NOMO-1 treated with dmso at 0.1 percent for 144 hours (cell line): ENCODE measurements at regions not wholly inside any gene's neighbourhood (a gene's known extent, or its start where the extent isn't known, plus 50 kb on each side); places are given as distances from the start of the nearest gene placed in this dataset.
"Not testable (repeated sequence)": the region's sequence is repeated elsewhere in the genome, so short reads cannot be mapped to it uniquely, and the experiment has no call there.

Experiments used
- DNase-seq: peaks from one replicate; lab custom pipeline; 2025; ENCODE audit not compliant: unreplicated experiment; lab: John Stamatoyannopoulos, UW

DNA sequence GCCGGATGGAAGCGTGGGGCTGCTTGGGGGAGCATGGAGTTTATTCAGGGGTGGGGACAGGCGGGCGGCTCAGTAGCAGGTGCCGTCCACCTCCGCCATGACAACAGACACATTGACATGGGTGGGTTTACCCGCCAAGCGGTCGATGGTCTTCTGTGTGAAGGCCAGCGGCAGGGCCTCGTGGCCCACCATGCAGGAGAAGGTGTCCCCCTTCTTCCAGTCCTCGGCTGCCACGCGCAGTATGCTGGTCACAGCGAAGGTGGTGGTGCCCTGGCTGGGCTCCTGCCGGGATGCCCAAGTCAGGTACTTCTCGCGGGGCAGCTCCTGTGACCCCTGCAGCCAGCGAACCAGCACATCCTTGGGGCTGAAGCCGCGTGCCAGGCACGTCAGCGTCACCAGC, 180.7 kb downstream of the TMEM121 start:
- DNase-seq = not testable (repeated sequence)

DNA sequence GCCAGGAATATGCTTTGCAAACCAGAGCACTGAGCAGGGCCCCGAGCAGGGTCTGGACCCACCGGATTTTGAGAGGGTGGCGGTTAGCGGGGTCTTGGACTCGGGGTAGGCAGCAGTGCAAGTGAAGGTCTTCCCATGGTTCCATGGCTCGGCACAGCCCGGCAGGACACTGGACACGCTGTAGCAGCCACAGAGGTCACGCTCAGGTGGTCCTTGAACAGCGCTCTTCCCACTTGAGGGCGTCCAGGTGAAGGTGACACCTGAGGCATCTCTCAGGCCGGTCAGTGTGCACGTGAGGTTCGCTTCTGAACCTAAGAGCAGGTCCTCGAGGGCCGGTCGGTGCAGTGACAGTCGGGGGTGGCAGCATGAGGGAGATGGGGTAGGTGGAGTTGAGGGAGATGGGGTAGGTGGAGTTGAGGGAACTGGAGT, 181.4 kb downstream of the TMEM121 start:
- not testable (repeated sequence) for DNase-seq

DNA sequence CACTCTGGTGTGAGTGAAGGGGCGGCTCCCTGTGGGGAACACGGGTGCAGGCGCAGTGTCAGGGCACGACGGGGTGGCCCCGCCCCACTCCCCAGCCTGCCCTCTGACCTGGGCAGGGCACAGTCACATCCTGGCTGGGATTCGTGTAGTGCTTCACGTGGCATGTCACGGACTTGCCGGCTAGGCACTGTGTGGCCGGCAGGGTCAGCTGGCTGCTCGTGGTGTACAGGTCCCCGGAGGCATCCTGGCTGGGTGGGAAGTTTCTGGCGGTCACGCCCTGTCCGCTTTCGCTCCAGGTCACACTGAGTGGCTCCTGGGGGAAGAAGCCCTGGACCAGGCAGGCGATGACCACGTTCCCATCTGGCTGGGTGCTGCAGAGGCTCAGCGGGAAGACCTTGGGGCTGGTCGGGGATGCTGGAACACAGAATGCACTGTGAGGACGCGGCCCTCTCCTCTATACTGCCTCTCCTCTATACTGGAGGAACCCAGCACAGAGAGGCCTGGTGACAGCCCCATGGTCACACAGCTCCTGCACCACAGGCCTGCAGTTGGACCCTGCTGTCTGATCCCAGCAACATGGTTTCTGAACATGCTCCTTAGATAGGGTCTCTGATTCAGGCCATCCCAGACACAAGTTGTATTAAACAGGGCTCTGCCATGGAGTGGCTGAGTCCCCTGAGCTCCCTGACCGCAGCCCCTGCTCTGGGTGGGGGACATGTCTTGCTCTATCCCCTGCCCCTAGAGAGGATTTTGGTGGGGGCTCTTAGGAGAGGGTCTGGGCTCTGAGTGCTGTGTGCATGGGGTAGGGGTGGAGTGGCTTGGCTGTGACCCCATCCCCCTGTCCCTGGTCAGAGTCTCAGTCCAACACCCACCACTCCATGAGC, 182.1 kb downstream of the TMEM121 start:
- not testable (repeated sequence) for DNase-seq

DNA sequence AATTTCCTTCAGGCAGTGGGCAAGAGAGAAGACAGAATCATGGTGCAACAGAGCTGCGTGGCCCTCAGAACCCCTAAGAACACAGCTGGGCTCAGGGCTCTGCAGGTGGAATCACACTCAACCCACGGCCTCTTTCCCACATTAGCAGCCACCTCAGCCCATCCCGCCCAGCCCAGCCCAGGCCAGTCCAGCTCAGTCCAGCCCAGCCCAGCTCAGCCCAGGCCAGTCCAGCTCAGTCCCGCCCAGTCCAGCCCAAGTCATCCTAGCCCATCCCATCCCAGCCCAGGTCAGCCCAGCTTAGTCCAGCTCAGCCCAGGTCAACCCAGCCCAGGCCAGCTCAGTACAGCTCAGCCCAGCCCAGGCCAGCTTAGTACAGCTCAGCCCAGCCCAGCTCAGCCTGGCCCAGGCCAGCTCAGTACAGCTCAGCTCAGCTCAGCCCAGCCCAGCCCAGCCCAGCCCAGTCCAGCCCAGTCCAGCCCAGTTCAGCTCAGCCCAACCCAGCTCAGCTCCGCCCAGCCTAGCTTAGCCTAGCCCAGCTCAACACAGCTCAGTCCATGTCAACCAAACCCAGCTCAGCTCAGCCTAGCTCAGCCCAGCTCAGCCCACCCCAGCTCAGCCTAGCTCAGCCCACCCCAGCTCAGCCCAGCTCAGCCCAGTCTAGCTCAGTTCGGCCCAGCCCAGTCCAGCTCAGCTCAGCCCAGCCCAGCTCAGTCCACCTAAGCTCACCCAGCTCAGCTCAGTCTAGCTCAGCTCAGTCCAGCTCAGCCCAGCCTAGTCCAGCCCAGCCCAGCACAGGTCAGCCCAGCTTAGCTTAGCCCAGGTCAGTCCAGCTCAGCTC, 183.1 kb downstream of the TMEM121 start:
- no peak for DNase-seq

DNA sequence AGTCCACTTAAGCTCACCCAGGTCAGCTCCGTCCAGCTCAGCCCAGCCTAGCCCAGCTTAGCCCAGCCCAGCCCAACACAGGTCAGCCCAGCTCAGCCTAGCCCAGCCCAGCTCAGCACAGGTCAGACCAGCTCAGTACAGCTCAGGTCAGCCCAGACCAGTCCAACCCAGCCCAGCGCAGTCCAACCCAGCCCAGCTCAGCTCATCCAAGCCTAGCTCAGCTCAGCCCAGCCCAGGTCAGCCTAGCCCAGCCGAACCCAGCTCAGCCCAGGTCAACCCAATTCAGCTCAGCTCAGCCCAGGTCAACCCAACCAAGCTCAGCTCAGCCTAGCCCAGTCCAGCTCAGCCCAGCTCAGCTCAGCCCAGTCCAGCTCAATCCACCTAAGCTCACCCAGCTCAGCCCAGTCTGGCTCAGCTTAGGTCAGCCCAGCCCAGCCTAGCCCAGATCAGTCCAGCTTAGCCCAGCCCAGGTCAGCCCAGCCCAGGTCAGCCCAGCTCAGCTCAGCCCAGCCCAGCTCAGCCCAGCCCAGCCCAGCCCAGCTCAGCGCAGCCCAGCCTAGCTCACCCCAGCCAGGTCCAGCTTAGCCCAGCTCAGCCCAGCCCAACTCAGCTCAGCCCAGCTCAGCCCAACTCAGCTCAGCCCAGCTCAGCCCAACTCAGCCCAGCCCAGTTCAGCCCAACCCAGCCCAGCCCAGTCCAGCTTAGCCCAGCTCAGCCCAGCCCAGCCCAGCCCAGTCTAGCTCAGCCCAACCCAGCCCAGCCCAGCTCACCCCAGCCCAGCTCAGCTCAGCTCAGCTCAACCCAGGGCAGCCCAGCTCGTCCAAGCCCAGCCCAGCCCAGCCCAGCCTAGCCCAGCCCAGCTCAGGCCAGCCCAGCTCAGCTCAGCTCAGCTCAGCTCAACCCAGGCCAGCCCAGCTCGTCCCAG, 184.0 kb downstream of the TMEM121 start:
- DNase-seq = no peak

DNA sequence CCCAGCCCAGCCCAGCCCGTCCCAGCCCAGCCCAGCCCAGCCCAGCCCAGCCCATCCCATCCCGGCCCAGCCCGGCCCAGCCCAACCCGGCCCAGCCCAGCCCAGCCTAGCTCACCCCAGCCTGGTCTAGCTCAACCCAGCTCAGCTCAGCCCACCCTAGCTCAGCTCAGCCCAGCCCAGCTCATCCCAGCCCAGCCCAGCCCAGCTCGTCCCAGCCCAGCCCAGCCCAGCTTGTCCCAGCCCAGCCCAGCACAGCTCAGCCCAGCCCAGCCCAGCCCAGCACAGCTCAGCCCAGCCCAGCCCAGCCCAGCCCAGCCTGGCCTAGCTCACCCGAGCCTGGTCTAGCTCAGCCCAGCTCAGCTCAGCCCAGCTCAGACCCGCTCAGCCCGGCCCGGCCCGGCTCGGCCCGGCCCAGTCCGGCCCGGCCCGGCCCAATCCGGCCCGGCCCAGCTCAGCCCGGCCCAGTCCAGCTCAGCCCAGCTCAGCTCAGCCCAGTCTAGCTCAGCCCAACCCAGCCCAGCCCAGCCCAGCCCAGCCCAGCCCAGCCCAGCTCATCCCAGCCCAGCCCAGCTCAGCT, 184.7 kb downstream of the TMEM121 start:
- DNase-seq = no peak

DNA sequence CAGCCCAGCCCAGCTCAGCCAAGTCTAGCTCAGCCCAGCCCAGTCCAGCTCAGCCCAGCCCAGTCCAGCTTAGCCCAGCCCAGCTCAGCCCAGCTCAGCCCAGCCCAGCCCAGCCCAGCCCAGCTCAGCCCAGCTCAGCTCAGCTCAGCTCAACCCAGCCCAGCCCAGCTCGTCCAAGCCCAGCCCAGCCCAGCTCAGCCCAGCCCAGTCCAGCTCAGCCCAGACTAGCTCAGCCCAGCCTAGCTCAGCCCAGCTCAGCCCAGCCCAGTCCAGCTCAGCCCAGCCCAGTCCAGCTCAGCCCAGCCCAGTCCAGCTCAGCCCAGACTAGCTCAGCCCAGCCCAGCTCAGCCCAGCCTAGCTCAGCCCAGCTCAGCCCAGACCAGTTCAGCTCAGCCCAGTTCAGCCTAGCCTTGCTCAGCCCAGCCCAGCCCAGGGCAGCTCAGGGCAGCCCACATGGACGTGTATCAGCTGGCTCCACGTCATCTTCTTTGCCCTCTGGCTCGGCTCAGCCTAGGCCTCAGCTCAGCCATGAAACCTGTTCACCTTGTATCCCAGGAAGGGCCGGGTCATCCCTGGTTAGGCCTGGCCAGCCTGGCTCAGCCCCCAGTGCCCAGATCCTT, 185.6 kb downstream of the TMEM121 start:
- DNase-seq = no peak

DNA sequence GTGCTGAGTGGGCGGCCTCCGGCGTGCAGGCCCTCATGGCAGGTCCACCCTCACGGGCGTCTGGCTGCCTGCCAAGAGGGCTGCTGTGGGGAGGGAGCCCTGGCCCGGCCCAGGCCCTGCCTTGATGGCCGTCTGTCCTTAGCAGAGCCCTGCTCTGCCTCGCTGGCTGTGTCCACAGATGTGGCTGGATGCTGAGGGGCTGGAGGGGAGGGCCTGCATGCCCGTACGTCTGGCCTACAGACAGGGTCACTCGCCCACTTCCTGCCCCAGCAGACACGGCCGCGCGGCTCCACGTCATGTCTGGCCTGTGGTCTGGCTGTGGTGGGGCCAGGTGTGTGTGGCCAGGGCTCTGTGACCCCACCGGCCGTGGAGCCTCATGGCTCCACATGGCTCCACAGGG, 186.3 kb downstream of the TMEM121 start:
- not testable (repeated sequence) for DNase-seq

DNA sequence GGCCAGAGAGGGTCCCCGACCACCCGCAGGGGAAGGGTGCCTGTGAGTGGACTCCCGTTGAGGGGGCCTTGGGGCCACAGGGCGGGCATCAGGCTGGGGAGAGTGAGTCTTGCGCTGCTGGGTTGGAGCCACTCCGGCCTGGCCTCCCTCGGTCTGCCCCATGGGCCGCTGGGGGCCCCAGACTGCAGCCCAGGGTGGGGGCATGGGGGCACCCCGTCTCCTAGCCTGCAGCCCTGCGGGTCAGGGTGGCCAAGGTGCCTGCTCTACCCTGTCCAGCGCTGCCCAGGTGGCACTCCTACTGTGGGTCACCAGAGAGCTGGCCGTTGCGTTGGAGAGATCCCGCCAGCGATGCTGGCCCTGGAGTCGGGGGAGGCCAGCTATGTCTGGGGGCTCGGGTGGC, 186.8 kb downstream of the TMEM121 start:
- not testable (repeated sequence) for DNase-seq

DNA sequence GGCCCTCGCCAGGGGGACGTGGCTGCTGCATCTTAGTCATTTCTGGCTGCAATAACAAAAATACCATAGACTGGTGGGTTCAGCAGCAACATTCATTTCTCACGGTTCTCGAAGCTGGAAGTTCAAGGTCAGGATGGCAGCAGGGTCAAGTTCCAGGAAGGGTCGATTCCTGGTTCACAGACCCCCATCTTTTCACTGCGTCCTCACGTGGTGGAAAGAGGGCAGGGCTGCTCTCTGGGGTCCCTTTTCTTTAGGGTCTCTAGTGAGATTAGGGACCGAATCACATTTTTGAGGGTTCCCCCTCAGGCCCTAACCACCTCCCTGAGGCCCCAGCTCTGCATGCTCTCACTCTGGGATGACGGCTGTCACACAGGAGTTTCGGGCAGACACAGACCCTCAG, 187.5 kb downstream of the TMEM121 start:
- not testable (repeated sequence) for DNase-seq

DNA sequence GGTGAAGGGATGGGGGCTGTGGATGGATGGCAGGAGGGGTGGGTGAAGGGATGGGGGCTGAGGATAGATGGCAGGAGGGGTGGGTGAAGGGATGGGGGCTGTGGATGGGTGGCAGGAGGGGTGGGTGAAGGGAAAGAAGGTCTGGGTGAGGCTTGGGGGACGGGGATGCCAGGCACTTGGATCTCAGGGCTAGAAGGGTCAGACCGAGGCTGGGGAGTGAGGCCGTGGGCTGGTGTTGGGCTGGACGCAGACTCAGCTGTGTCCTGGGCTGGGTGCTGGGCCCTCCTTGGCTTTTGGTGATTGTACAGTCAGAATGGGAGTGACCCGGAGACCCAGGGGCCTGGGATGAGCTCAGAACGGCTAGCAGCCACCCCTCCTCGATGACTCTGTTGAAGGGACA, 192.4 kb downstream of the TMEM121 start:
- DNase-seq = not testable (repeated sequence)

DNA sequence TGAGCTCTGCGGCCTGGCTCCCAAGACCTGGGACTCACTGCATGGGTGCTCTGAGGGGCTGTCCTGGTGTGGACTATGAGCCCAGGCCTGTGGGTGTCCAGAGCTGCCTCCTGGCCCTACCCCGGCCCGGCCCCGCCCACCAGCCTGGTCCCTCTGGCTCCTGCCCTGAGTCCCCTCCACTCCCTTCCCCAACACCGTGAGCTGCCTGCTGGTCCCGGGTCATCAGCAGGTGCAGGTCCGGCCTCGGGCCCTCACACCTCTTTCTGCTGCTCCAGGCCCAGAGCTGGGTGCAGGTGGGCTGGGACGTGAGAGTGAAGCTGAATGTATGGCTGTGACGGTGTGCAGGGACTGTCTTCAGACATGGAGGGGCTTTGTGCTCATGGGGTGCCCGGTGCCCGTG, 193.7 kb downstream of the TMEM121 start:
- not testable (repeated sequence) for DNase-seq

DNA sequence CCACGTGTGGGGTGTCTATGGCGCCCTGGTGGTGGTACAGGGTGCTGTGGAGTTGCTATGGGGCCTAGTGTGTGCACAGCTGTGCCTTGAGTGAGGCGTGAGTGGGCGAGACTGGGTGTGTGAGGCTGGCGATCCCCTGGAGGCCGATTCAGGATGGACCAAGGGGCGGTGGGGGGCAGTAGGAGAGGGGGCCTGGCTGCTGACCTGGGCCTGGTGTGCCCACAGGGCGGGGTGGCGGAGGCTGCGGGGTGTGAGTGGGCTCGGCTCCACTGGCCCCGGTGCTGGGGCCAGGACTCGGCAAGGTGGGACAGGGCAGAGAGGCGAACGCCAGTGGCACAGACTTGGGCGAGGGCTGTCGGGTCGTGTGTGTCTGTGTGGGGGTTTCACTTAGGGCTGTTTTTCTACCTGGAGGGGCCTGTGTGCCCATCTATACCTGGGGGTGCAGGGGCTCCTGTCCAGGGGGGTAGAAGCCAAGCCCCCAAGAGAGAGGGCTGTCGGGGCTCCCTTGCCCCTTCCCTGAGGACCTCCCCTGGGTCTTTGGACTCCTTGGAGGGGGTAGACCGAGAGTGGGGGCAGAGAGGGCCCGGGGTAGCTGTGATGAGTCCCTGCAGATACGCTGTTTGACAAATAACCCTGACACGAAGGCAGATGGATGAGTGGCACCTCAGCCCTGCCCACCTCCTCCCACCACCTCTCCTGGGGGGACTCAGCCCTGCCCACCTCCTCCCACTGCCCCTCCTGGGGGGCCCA, 194.6 kb downstream of the TMEM121 start:
- not testable (repeated sequence) for DNase-seq

DNA sequence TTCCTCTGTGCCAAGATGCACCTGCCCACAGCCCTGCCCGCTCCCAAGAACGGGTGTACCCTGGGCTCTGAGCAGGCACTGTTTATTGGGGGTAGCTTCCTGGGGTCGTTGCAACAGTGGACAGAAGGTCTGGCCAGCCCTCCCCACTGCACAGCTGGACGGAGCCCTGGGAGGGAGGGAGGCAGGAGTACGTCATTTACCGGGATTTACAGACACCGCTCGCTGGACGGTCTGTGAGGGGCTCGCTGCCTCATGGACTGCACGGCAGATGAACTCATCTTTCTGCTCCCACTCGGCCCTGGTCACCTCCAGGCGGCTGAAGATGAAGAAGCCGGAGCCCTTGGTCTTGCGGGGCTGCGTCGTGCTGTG, 195.2 kb downstream of the TMEM121 start:
- not testable (repeated sequence) for DNase-seq

DNA sequence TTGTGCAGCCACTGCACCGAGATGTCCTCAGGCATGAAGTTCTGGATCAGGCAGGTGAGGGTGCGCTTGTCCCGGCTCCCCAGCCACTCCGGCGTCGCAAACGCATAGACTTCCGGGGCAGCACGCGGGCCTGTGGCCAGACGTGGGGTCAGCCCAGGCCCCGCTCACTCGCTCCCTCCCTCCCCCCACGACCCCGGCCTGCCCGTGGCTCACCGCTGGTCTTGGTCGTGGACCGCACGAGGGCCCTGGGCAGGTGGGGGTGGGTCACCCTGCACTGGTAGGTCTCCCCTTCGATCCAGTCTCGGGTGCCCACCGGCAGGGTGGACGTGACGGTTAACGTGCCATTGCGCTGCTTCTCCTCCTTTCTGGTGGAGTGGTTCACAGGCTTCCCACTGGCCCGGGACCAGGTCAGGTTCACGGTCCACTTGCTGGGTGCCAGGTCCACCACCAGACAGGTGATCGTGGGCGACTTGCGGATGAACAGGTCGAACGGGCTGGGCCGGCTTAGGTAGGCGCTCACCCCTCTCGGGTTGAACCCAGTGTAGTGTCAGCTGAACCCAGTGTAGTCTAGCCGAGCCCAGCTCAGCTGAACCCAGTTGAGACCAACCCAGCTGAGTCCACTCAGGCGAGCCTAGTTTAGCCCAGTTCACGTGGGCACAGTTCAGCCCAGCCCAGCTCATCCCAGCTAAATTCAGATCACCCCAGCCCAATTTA, 195.8 kb downstream of the TMEM121 start:
- DNase-seq = not testable (repeated sequence)

DNA sequence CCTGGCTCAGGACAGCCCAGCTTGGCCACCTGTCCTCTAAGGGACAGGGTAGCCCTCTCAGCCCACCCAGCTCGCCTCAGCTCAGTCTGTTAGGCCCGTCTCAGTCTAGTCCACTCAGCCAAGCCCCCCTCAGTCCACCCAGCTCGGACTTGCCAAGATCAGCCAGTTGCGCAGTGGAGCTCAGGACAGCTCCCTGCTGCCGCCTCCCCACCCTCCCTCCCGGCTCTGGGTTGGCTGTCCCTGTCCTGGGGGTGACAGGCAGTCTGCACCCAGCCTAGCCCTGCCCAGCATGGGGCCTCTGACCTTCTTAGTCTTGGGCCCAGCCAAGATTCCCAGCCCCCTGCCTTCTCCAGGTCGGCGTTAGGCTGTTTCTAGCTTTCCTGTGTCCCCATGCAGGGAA, 196.9 kb downstream of the TMEM121 start:
- not testable (repeated sequence) for DNase-seq

DNA sequence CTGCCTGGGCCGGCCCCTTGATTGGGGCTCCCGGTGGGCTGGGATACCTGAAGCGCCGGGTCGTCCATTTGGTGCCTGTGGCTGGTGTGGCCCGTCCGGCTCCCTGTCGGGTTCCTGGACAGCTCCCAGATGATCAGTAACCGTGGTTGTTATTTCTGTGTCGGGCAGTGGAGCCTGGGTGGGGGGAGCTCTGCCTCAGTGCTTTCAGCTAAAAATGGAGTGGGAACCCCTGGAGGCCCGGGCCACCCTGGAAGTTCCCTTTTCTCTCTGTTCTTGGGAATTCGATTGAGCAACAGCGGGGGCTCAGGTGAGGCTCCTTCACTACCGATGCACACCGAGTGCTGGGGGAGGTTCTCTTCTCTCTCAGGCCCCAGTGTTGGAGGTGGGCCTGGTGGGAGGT, 197.4 kb downstream of the TMEM121 start:
- not testable (repeated sequence) for DNase-seq

DNA sequence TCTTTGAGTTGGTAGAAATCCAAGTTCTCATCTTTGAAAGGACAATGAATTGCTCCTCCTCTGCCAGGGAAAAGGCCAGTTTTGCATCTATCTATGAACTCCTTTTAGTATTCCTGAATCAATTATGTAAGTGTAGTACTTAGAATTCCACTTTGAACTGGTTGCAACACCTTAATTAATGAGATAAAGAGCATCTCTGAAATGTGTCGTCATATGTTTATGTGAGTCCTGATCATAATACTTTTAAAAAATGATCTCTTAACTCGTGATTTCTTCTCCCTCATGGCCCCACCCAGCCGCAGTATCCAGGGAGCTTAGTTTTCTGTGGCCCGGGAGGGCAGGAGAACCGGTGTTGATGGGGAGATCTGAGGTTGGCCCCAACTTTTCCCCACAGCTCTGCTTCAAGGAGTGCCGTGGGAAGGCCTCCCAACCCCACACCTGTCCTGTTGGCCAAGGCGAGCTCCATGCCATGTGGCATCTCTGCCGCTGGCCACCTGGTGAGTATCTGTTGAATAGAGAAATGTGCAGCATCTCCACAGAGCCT, 203.5 kb downstream of the TMEM121 start:
- DNase-seq = not testable (repeated sequence)
